Ishikawa (cell line): ENCODE measurements at regions not wholly inside any gene's neighbourhood (a gene's known extent, or its start where the extent isn't known, plus 50 kb on each side); places are given as distances from the start of the nearest gene placed in this dataset.

Experiments
- CEBPB ChIP-seq: IDR thresholded peaks from 2 replicates; pipeline ENCODE4 v1.6.1; 2012
- CREB1 ChIP-seq: IDR thresholded peaks from 2 replicates; pipeline ENCODE4 v1.6.1; 2012; ENCODE audit warnings: low read depth
- EGR1 ChIP-seq: IDR thresholded peaks from 2 replicates; pipeline ENCODE4 v1.6.1; 2012
- EP300 ChIP-seq: IDR thresholded peaks from 2 replicates; pipeline ENCODE4 v1.6.1; 2012; ENCODE audit warnings: borderline replicate concordance
- FOXM1 ChIP-seq: IDR thresholded peaks from 2 replicates; pipeline ENCODE4 v1.6.1; 2012; ENCODE audit warnings: low read depth, borderline replicate concordance
- NFIC ChIP-seq: IDR thresholded peaks from 2 replicates; pipeline ENCODE4 v1.6.1; 2012
- RAD21 ChIP-seq: IDR thresholded peaks from 2 replicates; pipeline ENCODE4 v1.6.1; 2012; ENCODE audit warnings: low read depth
- TAF1 ChIP-seq: IDR thresholded peaks from 2 replicates; pipeline ENCODE4 v1.6.1; 2012; ENCODE audit warnings: low read depth, mild to moderate bottlenecking
- TCF12 ChIP-seq: IDR thresholded peaks from 2 replicates; pipeline ENCODE4 v1.6.1; 2012; ENCODE audit warnings: low read depth
- TEAD4 ChIP-seq: IDR thresholded peaks from 2 replicates; pipeline ENCODE4 v1.6.1; 2012
- YY1 ChIP-seq: IDR thresholded peaks from 2 replicates; pipeline ENCODE4 v1.6.1; 2012; ENCODE audit warnings: low read depth
- ZBTB7A ChIP-seq: IDR thresholded peaks from 2 replicates; pipeline ENCODE4 v1.6.1; 2012; ENCODE audit warnings: low read depth
- TF ChIP-seq, protein P1 (sequence below): IDR thresholded peaks from 2 replicates; pipeline ENCODE4 v1.6.1; 2012
- TF ChIP-seq, protein P2 (sequence below): IDR thresholded peaks from 2 replicates; pipeline ENCODE4 v1.6.1; 2012
- TF ChIP-seq, protein P3 (sequence below): IDR thresholded peaks from 2 replicates; pipeline ENCODE4 v1.6.1; 2012; ENCODE audit warnings: low read depth, mild to moderate bottlenecking

DNA sequence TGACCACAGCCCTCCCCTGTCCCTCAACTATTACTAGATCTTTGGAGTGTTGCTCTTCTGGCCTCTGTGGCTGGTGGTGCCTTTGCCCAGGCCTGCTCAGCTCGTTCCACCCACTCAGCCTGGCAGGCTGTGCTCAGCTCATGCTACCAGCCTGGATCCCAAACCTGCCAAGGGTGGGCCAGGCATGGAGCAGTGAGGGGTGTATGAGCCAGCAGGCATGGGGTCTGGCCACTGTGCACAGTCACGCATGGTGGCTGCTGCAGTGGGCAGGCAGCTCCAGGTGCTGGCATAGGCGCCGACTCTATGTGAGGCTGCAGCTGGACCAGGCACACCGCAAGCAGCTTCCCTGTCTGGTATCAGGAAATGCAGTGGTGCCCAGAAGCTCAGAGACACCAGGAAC, 449.9 kb downstream of the MATN1 start:
- TF ChIP-seq, protein P1, sequence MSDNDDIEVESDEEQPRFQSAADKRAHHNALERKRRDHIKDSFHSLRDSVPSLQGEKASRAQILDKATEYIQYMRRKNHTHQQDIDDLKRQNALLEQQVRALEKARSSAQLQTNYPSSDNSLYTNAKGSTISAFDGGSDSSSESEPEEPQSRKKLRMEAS, result no peak
- TF ChIP-seq YY1, result no peak
- TF ChIP-seq, protein P2, sequence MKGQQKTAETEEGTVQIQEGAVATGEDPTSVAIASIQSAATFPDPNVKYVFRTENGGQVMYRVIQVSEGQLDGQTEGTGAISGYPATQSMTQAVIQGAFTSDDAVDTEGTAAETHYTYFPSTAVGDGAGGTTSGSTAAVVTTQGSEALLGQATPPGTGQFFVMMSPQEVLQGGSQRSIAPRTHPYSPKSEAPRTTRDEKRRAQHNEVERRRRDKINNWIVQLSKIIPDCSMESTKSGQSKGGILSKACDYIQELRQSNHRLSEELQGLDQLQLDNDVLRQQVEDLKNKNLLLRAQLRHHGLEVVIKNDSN, result no peak

DNA sequence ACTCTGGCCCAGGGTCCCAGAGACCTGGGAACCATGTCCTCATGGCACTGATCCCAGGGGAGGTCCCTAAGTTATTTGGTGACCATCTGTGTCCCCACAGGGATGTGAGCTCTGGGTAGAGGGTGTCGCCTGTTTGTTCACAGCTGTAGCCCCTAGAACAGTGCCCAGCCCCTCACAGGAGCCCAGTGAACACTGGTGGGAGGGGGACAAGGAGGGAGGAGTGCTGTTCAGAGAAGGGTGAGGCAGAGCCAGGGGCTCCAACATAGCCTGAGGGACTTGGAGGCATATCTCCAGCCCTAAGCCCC, 450.4 kb downstream of the MATN1 start:
- TF ChIP-seq NFIC (no peak), EGR1 (no peak), TEAD4 (no peak)

DNA sequence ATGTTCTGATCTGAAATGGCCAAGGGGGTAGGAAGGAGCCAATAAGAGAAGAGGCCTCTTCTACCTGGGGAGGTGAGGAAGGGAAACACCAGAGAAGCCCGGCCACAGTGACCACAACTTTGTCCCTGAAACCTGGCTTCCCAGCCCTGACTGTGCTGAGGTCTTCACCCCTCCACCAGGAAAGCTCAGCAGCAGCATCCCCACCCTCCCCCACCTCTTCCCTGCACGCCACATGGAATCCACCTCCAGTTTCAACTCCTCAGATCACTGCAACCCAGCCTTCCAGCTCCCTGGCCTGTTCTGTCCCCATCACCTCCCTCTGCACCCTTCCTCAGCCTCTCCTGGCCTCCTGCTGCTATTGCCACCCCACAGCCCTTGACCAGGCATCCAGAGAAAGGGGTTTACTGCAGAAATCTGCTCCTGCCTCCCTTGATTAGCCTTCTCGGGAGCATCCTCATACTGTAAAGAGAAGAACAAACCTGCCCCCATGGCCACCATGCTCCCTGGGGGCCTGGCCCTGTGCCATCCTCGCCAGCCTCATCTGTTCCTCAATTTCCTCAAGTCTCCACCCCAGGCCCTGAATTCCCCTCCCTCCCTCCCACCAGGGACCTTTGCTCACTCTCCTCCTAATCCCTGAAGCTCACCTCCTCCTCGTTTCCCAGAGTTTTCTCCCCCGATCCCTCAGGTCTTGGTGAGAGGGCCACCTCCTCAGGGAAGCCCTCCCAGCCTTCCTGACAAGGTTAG, 450.9 kb downstream of the MATN1 start:
- TF ChIP-seq EP300 (no peak), TEAD4 (no peak), TAF1 (no peak)
- TF ChIP-seq, protein P2, result no peak

DNA sequence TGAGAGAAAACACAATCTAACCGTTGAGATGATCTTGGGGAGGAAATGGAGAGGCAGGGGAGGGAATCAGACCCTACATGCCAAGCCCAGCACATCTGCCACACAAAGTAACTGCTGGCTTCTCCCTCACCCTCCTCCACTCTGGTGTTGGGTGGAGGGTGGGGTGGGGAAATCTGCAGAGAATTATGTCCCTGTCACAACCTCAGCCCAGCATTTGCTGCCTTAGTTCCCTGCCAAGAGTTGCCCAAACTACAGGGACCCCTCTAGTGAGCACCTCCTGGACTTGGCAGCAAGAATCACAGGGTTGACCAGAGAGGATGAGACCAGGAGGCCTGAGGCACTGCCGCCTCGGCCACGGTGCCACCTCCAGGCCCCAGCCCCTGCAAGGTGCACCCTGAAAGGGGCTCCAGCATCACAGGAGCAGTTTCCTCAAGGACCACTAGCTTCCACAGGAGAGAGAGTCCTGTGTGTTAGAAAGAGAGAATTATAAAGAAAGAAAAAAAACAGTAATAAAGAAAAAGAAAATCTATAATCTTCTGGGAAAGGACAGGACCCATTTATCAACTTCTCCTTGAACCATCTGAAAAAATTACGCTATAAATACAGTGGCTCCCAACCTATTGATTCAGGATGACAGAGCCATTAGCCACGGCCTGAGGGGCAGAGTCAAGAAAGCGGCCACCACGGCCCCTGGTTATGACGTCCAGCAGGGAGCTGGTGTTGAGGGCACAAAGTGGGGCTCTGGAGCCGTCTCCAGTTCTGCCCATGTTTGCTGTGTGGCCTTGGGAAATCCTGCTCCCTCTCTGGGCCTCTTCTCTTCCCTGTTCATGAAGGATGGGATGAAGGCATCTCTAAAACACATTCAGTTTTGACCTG, 451.7 kb downstream of the MATN1 start:
- TF ChIP-seq ZBTB7A (no peak), YY1 (no peak), TEAD4 (no peak), NFIC (no peak), TAF1 (no peak), EP300 (no peak), FOXM1 (no peak), CEBPB (no peak), TCF12 (no peak), EGR1 (no peak), RAD21 (no peak), CREB1 (no peak)
- TF ChIP-seq, protein P3, sequence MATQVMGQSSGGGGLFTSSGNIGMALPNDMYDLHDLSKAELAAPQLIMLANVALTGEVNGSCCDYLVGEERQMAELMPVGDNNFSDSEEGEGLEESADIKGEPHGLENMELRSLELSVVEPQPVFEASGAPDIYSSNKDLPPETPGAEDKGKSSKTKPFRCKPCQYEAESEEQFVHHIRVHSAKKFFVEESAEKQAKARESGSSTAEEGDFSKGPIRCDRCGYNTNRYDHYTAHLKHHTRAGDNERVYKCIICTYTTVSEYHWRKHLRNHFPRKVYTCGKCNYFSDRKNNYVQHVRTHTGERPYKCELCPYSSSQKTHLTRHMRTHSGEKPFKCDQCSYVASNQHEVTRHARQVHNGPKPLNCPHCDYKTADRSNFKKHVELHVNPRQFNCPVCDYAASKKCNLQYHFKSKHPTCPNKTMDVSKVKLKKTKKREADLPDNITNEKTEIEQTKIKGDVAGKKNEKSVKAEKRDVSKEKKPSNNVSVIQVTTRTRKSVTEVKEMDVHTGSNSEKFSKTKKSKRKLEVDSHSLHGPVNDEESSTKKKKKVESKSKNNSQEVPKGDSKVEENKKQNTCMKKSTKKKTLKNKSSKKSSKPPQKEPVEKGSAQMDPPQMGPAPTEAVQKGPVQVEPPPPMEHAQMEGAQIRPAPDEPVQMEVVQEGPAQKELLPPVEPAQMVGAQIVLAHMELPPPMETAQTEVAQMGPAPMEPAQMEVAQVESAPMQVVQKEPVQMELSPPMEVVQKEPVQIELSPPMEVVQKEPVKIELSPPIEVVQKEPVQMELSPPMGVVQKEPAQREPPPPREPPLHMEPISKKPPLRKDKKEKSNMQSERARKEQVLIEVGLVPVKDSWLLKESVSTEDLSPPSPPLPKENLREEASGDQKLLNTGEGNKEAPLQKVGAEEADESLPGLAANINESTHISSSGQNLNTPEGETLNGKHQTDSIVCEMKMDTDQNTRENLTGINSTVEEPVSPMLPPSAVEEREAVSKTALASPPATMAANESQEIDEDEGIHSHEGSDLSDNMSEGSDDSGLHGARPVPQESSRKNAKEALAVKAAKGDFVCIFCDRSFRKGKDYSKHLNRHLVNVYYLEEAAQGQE, result no peak
- TF ChIP-seq, protein P2, result no peak
- TF ChIP-seq, protein P1, result no peak

DNA sequence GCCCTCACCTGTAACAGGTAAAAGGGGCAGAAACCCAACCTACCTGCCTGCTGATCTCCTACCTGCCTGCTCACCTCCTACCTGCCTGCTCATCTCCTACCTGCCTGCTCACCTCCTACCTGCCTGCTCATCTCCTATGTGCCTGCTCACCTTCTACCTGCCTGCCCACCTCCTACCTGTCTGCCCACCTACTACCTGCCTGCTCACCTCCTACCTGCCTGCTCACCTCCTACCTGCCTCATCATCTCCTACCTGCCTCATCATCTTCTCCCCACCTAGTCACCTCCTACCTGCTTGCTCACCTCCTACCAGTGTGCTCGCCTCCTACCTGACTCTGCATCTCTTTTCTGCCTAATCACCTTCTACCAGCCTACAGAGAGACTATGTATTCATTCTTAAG, 452.9 kb downstream of the MATN1 start:
- TF ChIP-seq CEBPB (no peak), ZBTB7A (no peak), RAD21 (no peak), TAF1 (no peak), TEAD4 (no peak), EP300 (no peak), CREB1 (no peak), TCF12 (no peak), EGR1 (no peak), FOXM1 (no peak)

DNA sequence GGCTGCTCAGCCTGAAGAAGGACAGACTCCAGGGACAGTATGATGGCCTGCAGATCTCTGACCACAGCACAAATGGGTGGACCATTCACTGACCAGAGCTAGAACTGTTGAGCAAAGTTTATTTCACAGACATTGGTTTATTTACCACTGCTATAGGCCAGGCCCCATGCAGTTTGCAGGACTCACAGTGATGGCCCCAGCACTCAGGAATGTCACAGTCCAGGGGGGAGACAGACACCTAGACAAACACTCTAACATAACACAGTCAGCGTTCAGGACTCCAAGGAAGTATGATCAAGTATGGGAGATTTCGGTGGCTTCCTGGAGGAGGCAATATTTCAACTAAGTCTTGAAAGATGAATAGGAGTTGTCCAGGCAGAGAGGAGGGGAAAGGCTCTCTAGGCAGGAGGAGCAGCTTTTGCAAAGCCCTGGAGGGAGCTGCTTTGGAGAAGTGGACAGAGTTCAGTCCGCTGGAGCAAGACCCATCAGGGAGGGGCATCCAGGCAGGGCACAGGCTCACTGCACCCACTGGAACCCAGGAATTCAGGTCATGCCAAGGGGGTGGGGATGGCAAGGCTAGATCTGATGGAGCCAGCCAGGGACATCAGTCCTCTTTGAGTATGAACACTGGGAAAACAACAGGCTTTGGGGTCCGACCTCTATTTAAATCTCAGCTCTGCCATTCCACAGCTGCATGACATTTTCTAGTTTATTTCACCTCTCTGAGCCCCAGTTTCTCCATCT, 454.3 kb downstream of the MATN1 start:
- TF ChIP-seq TAF1 (no peak), NFIC (no peak), YY1 (no peak), TCF12 (no peak), CREB1 (no peak), EP300 (no peak), FOXM1 (no peak), RAD21 (no peak), EGR1 (no peak), TEAD4 (no peak), CEBPB (no peak), ZBTB7A (no peak)
- TF ChIP-seq, protein P3, result no peak
- TF ChIP-seq, protein P1, result no peak
- TF ChIP-seq, protein P2, result no peak
